Activated T-cell treated with anti-CD3 and anti-CD28 coated beads, Interleukin-2, amount 50 U/mL, for 72 hours (primary cell): ENCODE measurements at regions not wholly inside any gene's neighbourhood (a gene's known extent, or its start where the extent isn't known, plus 50 kb on each side); places are given as distances from the start of the nearest gene placed in this dataset.
"Not testable (repeated sequence)": the region's sequence is repeated elsewhere in the genome, so short reads cannot be mapped to it uniquely, and the experiment has no call there.

ENCODE experiments used
- ATAC-seq, 2 donors: fragments of 150-1000 bp; cut with Tn5 transposase; replicated peaks in 1 of 2; 2 replicates each; pipeline ENCODE4 v1.10.0; 2021; ENCODE audit warnings: moderate library complexity in 2 of 2, mild to moderate bottlenecking in 1 of 2
- DNase-seq, 2 donors: peaks; one replicate each; pipeline ENCODE4 v3.0.0; 2021 to 2022; ENCODE audit warnings: mixed read lengths in 1 of 2
- H3K27ac Mint-ChIP-seq: one replicate; pipeline ENCODE4 v1.8.0; 2022; ENCODE audit warnings: mild to moderate bottlenecking, moderate library complexity, mixed read lengths
- H3K27me3 Mint-ChIP-seq: one replicate; pipeline ENCODE4 v1.8.0; 2022; ENCODE audit warnings: low read depth, mixed read lengths
- H3K36me3 Mint-ChIP-seq, 2 donors: one replicate each; pipeline ENCODE4 v1.8.0; 2022; ENCODE audit warnings: mixed read lengths in 2 of 2, mild to moderate bottlenecking in 1 of 2; ENCODE audit not compliant: insufficient read depth in 2 of 2
- H3K4me1 Mint-ChIP-seq: one replicate; pipeline ENCODE4 v1.8.0; 2022; ENCODE audit warnings: low read depth, mixed read lengths
- H3K4me3 Mint-ChIP-seq, 2 donors: one replicate each; pipeline ENCODE4 v1.8.0; 2022; ENCODE audit warnings: mild to moderate bottlenecking in 2 of 2, mixed read lengths in 2 of 2, moderate library complexity in 2 of 2
- H3K9me3 Mint-ChIP-seq, 2 donors: one replicate each; pipeline ENCODE4 v1.8.0; 2022; ENCODE audit warnings: mixed read lengths in 2 of 2

- Mint-ChIP-seq H3K27ac (no peak overlapping the region), H3K4me3 (no peak overlapping the region), H3K9me3 (no peaks in the 10 kb centered on the region), H3K36me3 (no peaks in the 10 kb centered on the region), H3K27me3 (no peaks in the 10 kb centered on the region), H3K4me1 (no peaks in the 10 kb centered on the region)
- DNase-seq (no peak), ATAC-seq (no peak)
These were observed 111.6 kb downstream of the BLID start for GRCh38 chr11:122004446-122004845.

- Mint-ChIP-seq H3K36me3 (no peaks in the 10 kb centered on the region), H3K4me3 (no peak overlapping the region), H3K27me3 (no peaks in the 10 kb centered on the region)
These were observed 113.1 kb downstream of the BLID start for GRCh38 chr11:122002926-122003325.

GRCh38 chr11:122002047-122002446, 114.0 kb downstream of the BLID start:
- Mint-ChIP-seq H3K4me3 (no peak overlapping the region), H3K9me3 (no peaks in the 10 kb centered on the region), H3K27ac (no peak overlapping the region), H3K36me3 (no peaks in the 10 kb centered on the region), H3K27me3 (no peaks in the 10 kb centered on the region), H3K4me1 (no peaks in the 10 kb centered on the region)
- ATAC-seq (no peak), DNase-seq (no peak)

More at GRCh38 chr11:122002926-122003325, 113.1 kb downstream of the BLID start:
- Mint-ChIP-seq H3K27ac (no peak overlapping the region), H3K9me3 (no peaks in the 10 kb centered on the region), H3K4me1 (no peaks in the 10 kb centered on the region)
- ATAC-seq (no peak), DNase-seq (no peak)

GRCh38 chr11:121999651-122000050, 116.4 kb downstream of the BLID start:
- Mint-ChIP-seq H3K9me3 (no peaks in the 10 kb centered on the region), H3K27ac (no peak overlapping the region), H3K4me1 (no peaks in the 10 kb centered on the region), H3K4me3 (no peak overlapping the region), H3K36me3 (no peaks in the 10 kb centered on the region), H3K27me3 (no peaks in the 10 kb centered on the region)
- DNase-seq, result no peak
- ATAC-seq, result no peak

- H3K9me3 Mint-ChIP-seq, result peaks cover 0 to 2% of the 10 kb centered on the region in 2 donors
These were observed 119.4 kb downstream of the BLID start for GRCh38 chr11:121996574-121996973.

GRCh38 chr11:121983901-121984300, 132.1 kb downstream of the BLID start:
- H3K4me1 Mint-ChIP-seq, result no peaks in the 10 kb centered on the region
- H3K27ac Mint-ChIP-seq, result no peak overlapping the region
- ATAC-seq (no peak), DNase-seq (no peak)
- no peaks in the 10 kb centered on the region for H3K9me3 Mint-ChIP-seq
- H3K4me3 Mint-ChIP-seq, result no peak overlapping the region
- no peaks in the 10 kb centered on the region for H3K27me3 Mint-ChIP-seq
- H3K36me3 Mint-ChIP-seq, result no peaks in the 10 kb centered on the region

More at GRCh38 chr11:121996574-121996973, 119.4 kb downstream of the BLID start:
- DNase-seq (no peak), ATAC-seq (no peak)
- Mint-ChIP-seq H3K4me1 (no peaks in the 10 kb centered on the region), H3K27ac (no peak overlapping the region), H3K4me3 (no peak overlapping the region), H3K27me3 (no peaks in the 10 kb centered on the region), H3K36me3 (no peaks in the 10 kb centered on the region)

GRCh38 chr11:121977914-121978313, 138.1 kb downstream of the BLID start:
- H3K36me3 Mint-ChIP-seq, H3K27me3 Mint-ChIP-seq, H3K4me1 Mint-ChIP-seq, H3K9me3 Mint-ChIP-seq, H3K27ac Mint-ChIP-seq, H3K4me3 Mint-ChIP-seq, DNase-seq, ATAC-seq: not testable (repeated sequence)

- H3K9me3 Mint-ChIP-seq, result peaks cover 1 to 2% of the 10 kb centered on the region in 2 donors
- ATAC-seq (no peak), DNase-seq (no peak)
- H3K27ac Mint-ChIP-seq, result no peak overlapping the region
- H3K4me3 Mint-ChIP-seq, result no peak overlapping the region
- H3K4me1 Mint-ChIP-seq, result no peaks in the 10 kb centered on the region
- no peaks in the 10 kb centered on the region for H3K36me3 Mint-ChIP-seq
- H3K27me3 Mint-ChIP-seq, result peaks cover 6% of the 10 kb centered on the region
These were observed 147.4 kb downstream of the BLID start for GRCh38 chr11:121968638-121969037.

GRCh38 chr11:121967131-121967704, 148.8 kb downstream of the BLID start:
- no peaks in the 10 kb centered on the region for H3K4me1 Mint-ChIP-seq
- H3K9me3 Mint-ChIP-seq, result no peaks in the 10 kb centered on the region
- H3K36me3 Mint-ChIP-seq, result no peaks in the 10 kb centered on the region
- no peak overlapping the region for H3K27ac Mint-ChIP-seq
- ATAC-seq, result no peak
- peaks cover 6% of the 10 kb centered on the region for H3K27me3 Mint-ChIP-seq
- no peak for DNase-seq
- no peak overlapping the region for H3K4me3 Mint-ChIP-seq

- H3K4me1 Mint-ChIP-seq, result no peaks in the 10 kb centered on the region
These were observed 150.7 kb downstream of the BLID start for GRCh38 chr11:121965330-121965729.

GRCh38 chr11:121964591-121964990, 151.4 kb downstream of the BLID start:
- no peaks in the 10 kb centered on the region for H3K4me1 Mint-ChIP-seq
- H3K27me3 Mint-ChIP-seq, result no peaks in the 10 kb centered on the region
- no peak overlapping the region for H3K27ac Mint-ChIP-seq
- no peak overlapping the region for H3K4me3 Mint-ChIP-seq
- DNase-seq (no peak), ATAC-seq (no peak)
- no peaks in the 10 kb centered on the region for H3K36me3 Mint-ChIP-seq
- H3K9me3 Mint-ChIP-seq, result no peaks in the 10 kb centered on the region

More at GRCh38 chr11:121965330-121965729, 150.7 kb downstream of the BLID start:
- Mint-ChIP-seq H3K9me3 (no peaks in the 10 kb centered on the region), H3K4me3 (no peak overlapping the region), H3K36me3 (no peaks in the 10 kb centered on the region), H3K27ac (peak overlapping the region; percentile 17), H3K27me3 (peaks cover 5% of the 10 kb centered on the region)
- DNase-seq (no peak), ATAC-seq (no peak)

- H3K4me1 Mint-ChIP-seq, H3K36me3 Mint-ChIP-seq, H3K27me3 Mint-ChIP-seq, H3K4me3 Mint-ChIP-seq, H3K9me3 Mint-ChIP-seq, ATAC-seq, DNase-seq, H3K27ac Mint-ChIP-seq: not testable (repeated sequence)
These were observed 152.2 kb downstream of the BLID start for GRCh38 chr11:121963846-121964245.

- Mint-ChIP-seq H3K27ac (no peak overlapping the region), H3K9me3 (no peaks in the 10 kb centered on the region), H3K36me3 (no peaks in the 10 kb centered on the region), H3K4me3 (no peak overlapping the region), H3K4me1 (no peaks in the 10 kb centered on the region), H3K27me3 (peaks cover 7% of the 10 kb centered on the region)
- ATAC-seq (no peak), DNase-seq (no peak)
These were observed 154.7 kb downstream of the BLID start for GRCh38 chr11:121961321-121961801.

GRCh38 chr11:121958971-121959325, 157.1 kb downstream of the BLID start:
- no peak overlapping the region for H3K27ac Mint-ChIP-seq
- H3K9me3 Mint-ChIP-seq, result no peaks in the 10 kb centered on the region
- H3K36me3 Mint-ChIP-seq, result no peaks in the 10 kb centered on the region
- H3K27me3 Mint-ChIP-seq, result peaks cover 9% of the 10 kb centered on the region
- ATAC-seq (no peak), DNase-seq (no peak)
- no peaks in the 10 kb centered on the region for H3K4me1 Mint-ChIP-seq
- no peak overlapping the region for H3K4me3 Mint-ChIP-seq
